GM06990 (cell line): ENCODE measurements at regions not wholly inside any gene's neighbourhood (a gene's known extent, or its start where the extent isn't known, plus 50 kb on each side); places are given as distances from the start of the nearest gene placed in this dataset.

Experiments used
- DNase-seq: peaks from one replicate; pipeline ENCODE4 v3.0.0-alpha.2; 2011; ENCODE audit not compliant: insufficient read length; ENCODE audit errors: extremely low read depth
- H3K27me3 ChIP-seq: replicated peaks from 2 replicates; pipeline ENCODE4 v1.6.0; 2011; ENCODE audit warnings: low read length; ENCODE audit not compliant: control insufficient read depth, insufficient read depth
- H3K36me3 ChIP-seq: 2 replicates; pipeline ENCODE4 v1.5.1; 2011; ENCODE audit warnings: low read length; ENCODE audit not compliant: control insufficient read depth, insufficient read depth
- H3K4me3 ChIP-seq: replicated peaks from 2 replicates; pipeline ENCODE4 v1.5.1; 2011; ENCODE audit warnings: low read depth, mild to moderate bottlenecking, control low read depth, low read length
- CTCF ChIP-seq: IDR thresholded peaks from 2 replicates; pipeline ENCODE4 v1.5.1; 2011; ENCODE audit warnings: low read length, control low read depth, mild to moderate bottlenecking, inconsistent platforms; ENCODE audit not compliant: insufficient read depth, poor library complexity, severe bottlenecking

GRCh38 chr12:88351146-88351545, 209.0 kb downstream of the TMTC3 start:
- DNase-seq: no peak
- Histone ChIP-seq H3K4me3 (no peak overlapping the region), H3K27me3 (no peaks in the 10 kb centered on the region), H3K36me3 (no peaks in the 10 kb centered on the region)
- no peak for TF ChIP-seq CTCF

DNA sequence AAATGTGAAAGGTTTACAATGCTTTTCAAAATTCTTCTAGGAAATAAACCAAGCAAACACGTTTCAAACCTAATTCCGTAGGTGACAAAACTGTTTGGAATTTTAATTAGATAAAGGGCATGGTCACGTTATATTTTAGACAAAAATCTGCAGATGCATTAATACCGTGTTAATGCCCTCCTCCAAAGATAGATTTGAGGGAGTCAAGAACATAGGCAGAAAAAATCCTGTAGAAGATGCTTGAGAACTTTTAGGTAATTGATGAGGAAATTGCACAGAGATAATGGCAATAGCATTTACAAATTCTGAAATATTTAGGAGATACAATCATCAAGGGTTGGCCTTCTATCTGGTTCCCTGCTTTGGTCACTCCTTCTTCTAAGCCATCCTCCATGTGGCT, 212.6 kb downstream of the TMTC3 start:
- H3K27me3 ChIP-seq: no peaks in the 10 kb centered on the region
- H3K36me3 ChIP-seq: no peaks in the 10 kb centered on the region
- no peak for TF ChIP-seq CTCF
- DNase-seq: no peak
- H3K4me3 ChIP-seq: no peak overlapping the region

DNA sequence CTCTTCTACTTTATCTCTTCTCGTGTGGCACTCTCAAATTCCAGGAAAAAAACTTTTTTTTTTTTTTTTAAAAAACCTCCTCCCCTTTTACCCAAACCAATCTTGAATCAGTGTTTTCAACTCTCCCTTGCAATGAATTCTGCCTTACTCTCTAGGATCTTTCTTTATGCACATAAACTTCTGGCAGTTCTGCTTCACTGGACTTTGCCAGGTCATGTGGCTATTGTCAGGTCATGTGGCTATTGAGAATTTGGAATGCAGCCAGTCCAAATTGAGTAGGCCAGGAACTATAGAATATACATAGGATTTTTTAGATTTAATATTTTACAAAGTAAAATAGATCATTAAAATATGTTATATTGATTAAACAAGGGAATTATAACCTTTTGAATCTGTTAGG, 218.2 kb downstream of the TMTC3 start:
- Histone ChIP-seq H3K4me3 (no peak overlapping the region), H3K36me3 (no peaks in the 10 kb centered on the region), H3K27me3 (no peaks in the 10 kb centered on the region)
- no peak for DNase-seq
- no peak for TF ChIP-seq CTCF

DNA sequence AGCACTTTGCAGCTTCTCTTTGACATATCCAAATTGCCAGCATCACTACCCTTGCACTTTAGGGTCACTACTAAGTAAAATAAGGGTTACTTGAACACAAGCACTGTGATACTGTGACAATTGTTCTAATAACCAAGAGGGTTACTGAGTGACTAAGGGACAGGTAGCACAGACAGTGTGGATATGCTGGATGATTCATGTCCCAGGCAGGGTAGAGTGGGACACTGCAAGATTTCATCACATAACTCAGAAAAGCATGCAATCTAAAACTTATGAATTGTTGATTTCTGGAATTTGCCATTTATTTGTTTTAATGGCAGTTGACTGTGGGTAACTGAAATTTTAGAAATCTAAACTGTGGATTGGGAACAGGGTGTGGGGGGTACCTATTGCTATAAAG, 218.8 kb downstream of the KITLG start:
- no peak for TF ChIP-seq CTCF
- DNase-seq: no peak
- Histone ChIP-seq H3K4me3 (no peak overlapping the region), H3K36me3 (no peaks in the 10 kb centered on the region), H3K27me3 (no peaks in the 10 kb centered on the region)

- no peak for TF ChIP-seq CTCF
- H3K36me3 ChIP-seq: no peaks in the 10 kb centered on the region
- no peak for DNase-seq
- no peak overlapping the region for H3K4me3 ChIP-seq
- no peaks in the 10 kb centered on the region for H3K27me3 ChIP-seq
Observed at GRCh38 chr12:88362439-88362838, 217.8 kb downstream of the KITLG start.

- no peaks in the 10 kb centered on the region for H3K36me3 ChIP-seq
- no peak for TF ChIP-seq CTCF
- DNase-seq: no peak
- H3K4me3 ChIP-seq: no peak overlapping the region
- H3K27me3 ChIP-seq: no peaks in the 10 kb centered on the region
Observed at GRCh38 chr12:88365403-88365802, 214.9 kb downstream of the KITLG start.
